HG02870 (cell line): ENCODE measurements at regions not wholly inside any gene's neighbourhood (a gene's known extent, or its start where the extent isn't known, plus 50 kb on each side); places are given as distances from the start of the nearest gene placed in this dataset.
A peak's percentile ranks its signal among the peaks of the same experiment; 100 is the strongest.

Experiments
- ATAC-seq: cut with Tn5 transposase; IDR thresholded peaks from one replicate; pipeline ENCODE4 v1.9.1; 2021; ENCODE audit warnings: mild to moderate bottlenecking, moderate library complexity; ENCODE audit not compliant: unreplicated experiment

GRCh38 chr1:55374801-55375616 is 159.8 kb upstream of the USP24 start:
- no peak for ATAC-seq

- no peak for ATAC-seq
Measured at GRCh38 chr1:55374216-55374615, 159.1 kb upstream of the USP24 start.

- ATAC-seq, result no peak
Measured at GRCh38 chr1:55369474-55369873, 154.3 kb upstream of the USP24 start.

GRCh38 chr1:55368698-55369097 is 153.5 kb upstream of the USP24 start:
- no peak for ATAC-seq

GRCh38 chr1:55367273-55367672 is 152.1 kb upstream of the USP24 start:
- no peak for ATAC-seq

- ATAC-seq, result no peak
Measured at GRCh38 chr1:55364216-55364615, 149.1 kb upstream of the USP24 start.

- no peak for ATAC-seq
Measured at GRCh38 chr1:55363268-55363667, 148.1 kb upstream of the USP24 start.

- no peak for ATAC-seq
Measured at GRCh38 chr1:55362558-55362957, 147.4 kb upstream of the USP24 start.

- no peak for ATAC-seq
Measured at GRCh38 chr1:55359611-55360010, 144.4 kb upstream of the USP24 start.

- no peak for ATAC-seq
Measured at GRCh38 chr1:55358581-55358980, 143.4 kb upstream of the USP24 start.

GRCh38 chr1:55355549-55355948 is 140.4 kb upstream of the USP24 start:
- no peak for ATAC-seq

GRCh38 chr1:55353707-55354620 is 138.8 kb upstream of the USP24 start:
- ATAC-seq, result no peak

GRCh38 chr1:55352811-55353180 is 137.6 kb upstream of the USP24 start:
- ATAC-seq, result no peak

- ATAC-seq, result no peak
Measured at GRCh38 chr1:55352080-55352810, 137.1 kb upstream of the USP24 start.

- no peak for ATAC-seq
Measured at GRCh38 chr1:55348356-55348755, 133.2 kb upstream of the USP24 start.

- no peak for ATAC-seq
Measured at GRCh38 chr1:55347866-55348265, 132.7 kb upstream of the USP24 start.

- no peak for ATAC-seq
Measured at GRCh38 chr1:55347041-55347440, 131.9 kb upstream of the USP24 start.

- no peak for ATAC-seq
Measured at GRCh38 chr1:55346586-55346985, 131.4 kb upstream of the USP24 start.

GRCh38 chr1:55339681-55340080 is 124.5 kb upstream of the USP24 start:
- no peak for ATAC-seq

GRCh38 chr1:55338448-55338820 is 123.3 kb upstream of the USP24 start:
- ATAC-seq, result no peak

- ATAC-seq, result peak; percentile 71
Measured at GRCh38 chr1:55337801-55338447, 122.8 kb upstream of the USP24 start.
